SJCRH30 (cell line): ENCODE measurements at regions not wholly inside any gene's neighbourhood (a gene's known extent, or its start where the extent isn't known, plus 50 kb on each side); places are given as distances from the start of the nearest gene placed in this dataset.
A peak's percentile ranks its signal among the peaks of the same experiment; 100 is the strongest.

Experiments
- DNase-seq, 2 experiments: peaks; one replicate each; pipeline ENCODE4 v3.0.0-alpha.2; 2015 to 2020
- H3K27ac ChIP-seq: fragments of 250-450 bp; sonication (Bioruptor Pico); 2 replicates; pipeline ENCODE4 v1.5.1; 2020; ENCODE audit warnings: mild to moderate bottlenecking, moderate library complexity
- H3K27me3 ChIP-seq: fragments of 250-450 bp; sonication (Bioruptor Pico); 2 replicates; pipeline ENCODE4 v1.5.1; 2020; ENCODE audit warnings: mild to moderate bottlenecking, moderate library complexity
- H3K36me3 ChIP-seq: fragments of 250-450 bp; sonication (Bioruptor Pico); 2 replicates; pipeline ENCODE4 v1.5.1; 2020; ENCODE audit warnings: mild to moderate bottlenecking, moderate library complexity
- H3K4me1 ChIP-seq: fragments of 250-450 bp; sonication (Bioruptor Pico); 2 replicates; pipeline ENCODE4 v1.5.1; 2020; ENCODE audit warnings: mild to moderate bottlenecking, moderate library complexity
- H3K4me3 ChIP-seq: fragments of 250-450 bp; sonication (Bioruptor Pico); 2 replicates; pipeline ENCODE4 v1.5.1; 2020; ENCODE audit warnings: mild to moderate bottlenecking, moderate library complexity
- H3K9me3 ChIP-seq: fragments of 250-450 bp; sonication (Bioruptor Pico); replicated peaks from 2 replicates; pipeline ENCODE4 v1.5.1; 2020; ENCODE audit warnings: mild to moderate bottlenecking, moderate library complexity

DNA sequence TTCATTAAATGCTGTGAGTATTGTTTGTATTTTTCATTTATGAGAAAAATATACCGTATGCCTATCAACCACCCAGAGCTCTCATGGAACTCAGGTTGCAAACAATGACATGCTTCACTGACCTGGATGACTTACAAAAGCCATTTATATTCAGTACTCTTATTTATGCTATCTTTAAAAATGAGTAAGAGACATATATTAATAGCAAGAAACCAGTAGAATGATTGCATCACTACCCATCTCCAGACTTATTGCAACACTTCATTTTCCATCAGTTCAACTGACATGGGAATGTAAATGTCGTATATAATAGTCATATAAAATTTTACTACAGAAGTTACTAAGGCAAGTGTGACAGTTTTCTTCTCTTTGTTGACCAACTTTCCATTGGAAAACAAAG, 69.1 kb downstream of the OTP start:
- no peak for DNase-seq
- Histone ChIP-seq H3K4me1 (peaks cover 24% of the 10 kb centered on the region), H3K27ac (no peak overlapping the region), H3K9me3 (no peaks in the 10 kb centered on the region), H3K4me3 (no peak overlapping the region), H3K27me3 (no peaks in the 10 kb centered on the region), H3K36me3 (no peaks in the 10 kb centered on the region)

DNA sequence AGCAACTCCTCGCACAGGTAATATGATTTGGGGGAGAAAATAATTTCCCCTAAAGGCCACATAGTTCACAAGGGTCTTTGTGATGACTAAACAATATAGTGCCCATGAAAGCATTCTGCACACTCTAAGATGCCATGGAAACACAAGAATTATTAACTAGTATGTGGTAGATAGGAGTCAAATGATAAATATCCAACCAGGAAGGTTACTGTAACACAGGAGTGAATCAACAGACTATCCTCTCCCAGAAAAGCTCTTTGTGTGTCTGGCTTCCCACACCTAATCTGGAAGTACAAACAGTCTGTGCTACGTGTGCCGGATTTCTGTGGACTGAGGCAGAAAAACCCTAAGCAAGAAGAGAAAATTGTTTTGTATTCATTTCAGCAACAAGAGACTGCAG, 70.0 kb downstream of the OTP start:
- Histone ChIP-seq H3K4me3 (no peak overlapping the region), H3K4me1 (peaks cover 24% of the 10 kb centered on the region), H3K9me3 (no peaks in the 10 kb centered on the region), H3K36me3 (no peaks in the 10 kb centered on the region), H3K27ac (peak overlapping the region; percentile 18; the same call in 1 of the 2 replicates), H3K27me3 (no peaks in the 10 kb centered on the region)
- DNase-seq = no peak

DNA sequence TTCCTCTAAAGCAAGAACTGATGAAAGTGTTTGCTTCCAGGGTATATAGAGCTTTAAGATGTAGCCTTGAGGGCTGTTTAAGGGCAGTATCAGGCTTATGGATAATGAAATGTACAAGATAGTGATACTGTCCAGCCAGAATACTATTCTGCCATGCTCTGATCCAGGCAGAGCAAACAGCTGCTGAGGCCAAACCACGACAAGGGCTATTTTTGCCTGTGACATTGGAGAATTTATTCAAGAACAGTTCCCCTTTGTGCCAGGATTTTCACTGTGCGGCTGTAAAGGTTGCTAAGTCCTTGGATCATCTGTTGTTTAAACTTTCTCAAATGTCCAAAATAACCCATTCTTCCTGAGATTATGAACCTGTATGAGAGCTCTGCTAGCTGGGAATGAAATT, 70.4 kb downstream of the OTP start:
- no peaks in the 10 kb centered on the region for H3K9me3 ChIP-seq
- H3K27ac ChIP-seq = peak overlapping the region; percentile 18; the same call in 1 of the 2 replicates
- H3K27me3 ChIP-seq = no peaks in the 10 kb centered on the region
- no peaks in the 10 kb centered on the region for H3K36me3 ChIP-seq
- H3K4me1 ChIP-seq = peaks cover 24% of the 10 kb centered on the region
- peak; percentile 69 to 89 for DNase-seq
- no peak overlapping the region for H3K4me3 ChIP-seq

DNA sequence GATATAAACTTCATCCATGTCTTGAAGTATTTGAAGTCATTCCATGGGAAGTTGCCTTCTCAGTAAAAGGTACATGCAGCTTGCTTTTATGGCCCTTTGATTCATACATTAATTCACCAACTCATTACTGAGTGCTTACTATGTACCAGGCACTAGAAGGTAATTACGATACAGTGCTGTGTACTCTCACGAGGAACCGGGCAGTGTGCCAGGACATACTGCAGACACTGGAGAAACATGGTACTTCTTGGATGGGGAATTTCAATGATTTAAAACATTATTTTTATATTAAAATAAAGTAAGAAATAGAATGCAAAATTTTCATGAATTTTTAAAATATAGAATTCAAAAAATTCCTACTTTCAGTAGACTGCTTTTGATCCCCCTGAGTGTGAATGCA, 71.4 kb upstream of the WDR41 start:
- Histone ChIP-seq H3K4me3 (no peak overlapping the region), H3K4me1 (peaks cover 44% of the 10 kb centered on the region), H3K27me3 (no peaks in the 10 kb centered on the region), H3K9me3 (no peaks in the 10 kb centered on the region), H3K27ac (no peak overlapping the region), H3K36me3 (no peaks in the 10 kb centered on the region)
- no peak for DNase-seq

DNA sequence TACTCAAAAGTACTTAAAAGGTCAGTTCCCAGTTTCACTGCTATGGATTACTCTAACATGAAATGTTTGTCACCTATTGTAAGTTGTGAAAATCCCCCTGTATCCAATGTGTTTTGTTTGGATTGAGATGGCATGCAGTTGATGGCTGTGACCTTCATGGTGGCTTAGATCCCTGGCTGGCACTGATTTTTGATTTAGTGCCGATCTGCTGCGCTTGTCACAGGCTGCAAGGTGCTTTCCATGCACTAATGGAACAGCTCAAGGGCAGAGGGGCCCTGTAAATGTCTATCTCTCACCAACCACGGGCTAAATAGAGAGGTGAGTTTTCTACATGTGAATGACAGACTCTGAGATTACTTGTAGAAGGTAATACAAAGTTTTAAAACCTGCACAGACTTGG, 69.8 kb upstream of the WDR41 start:
- Histone ChIP-seq H3K4me3 (no peak overlapping the region), H3K9me3 (no peaks in the 10 kb centered on the region), H3K27me3 (no peaks in the 10 kb centered on the region), H3K36me3 (no peaks in the 10 kb centered on the region), H3K4me1 (peaks cover 36% of the 10 kb centered on the region), H3K27ac (peak overlapping the region; percentile 7; the same call in 1 of the 2 replicates)
- peak; percentile 36 to 67 for DNase-seq

DNA sequence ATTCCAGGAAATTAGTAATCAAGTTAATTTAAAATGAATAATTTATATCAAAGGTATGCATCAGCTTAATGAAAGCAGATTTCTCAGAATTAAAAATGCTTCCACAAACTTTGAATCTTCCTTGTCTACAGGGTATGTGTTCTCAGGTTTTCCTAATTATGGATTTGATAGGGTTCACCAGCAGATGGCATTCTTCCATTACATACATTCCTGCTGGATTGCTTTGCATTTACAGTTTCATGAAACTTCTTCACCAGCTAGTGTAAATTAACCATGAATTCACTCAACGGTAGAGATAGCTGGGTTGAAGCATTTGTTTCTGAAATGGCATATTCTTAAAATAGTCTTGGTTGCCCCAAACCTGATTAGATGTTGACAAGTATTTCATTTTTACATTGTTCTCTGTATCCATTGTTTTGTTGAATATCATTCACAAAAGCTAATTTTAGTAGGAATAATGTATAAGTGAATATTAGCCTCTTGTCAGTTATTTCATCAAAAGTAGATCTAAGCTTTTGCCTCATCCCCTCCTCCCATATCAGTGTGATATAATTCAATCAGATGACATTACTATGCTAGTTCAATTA, 68.7 kb upstream of the WDR41 start:
- Histone ChIP-seq H3K27me3 (no peaks in the 10 kb centered on the region), H3K4me3 (no peak overlapping the region), H3K9me3 (no peaks in the 10 kb centered on the region), H3K27ac (no peak overlapping the region; the same call in 1 of the 2 replicates), H3K36me3 (no peaks in the 10 kb centered on the region), H3K4me1 (peaks cover 26% of the 10 kb centered on the region)
- peak; percentile 45 to 90 for DNase-seq

DNA sequence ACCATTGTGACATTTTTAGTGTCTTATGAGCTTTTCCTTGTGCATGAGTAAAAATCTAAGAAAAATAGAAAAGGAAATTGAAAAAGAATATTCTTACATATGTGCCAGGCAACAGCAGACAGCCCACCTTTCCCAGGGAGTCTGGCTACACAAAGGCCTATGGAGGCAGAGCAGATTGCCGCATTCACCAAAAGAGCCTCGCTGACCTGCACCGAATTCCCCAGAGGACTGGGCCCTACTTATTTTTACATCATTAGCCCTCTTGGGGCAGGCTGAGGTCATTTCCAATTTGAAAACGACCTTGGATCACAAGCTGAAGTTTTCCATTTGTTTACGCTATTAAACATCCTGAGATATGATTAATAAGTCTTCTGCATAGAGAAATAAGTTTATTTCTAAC, 66.2 kb upstream of the WDR41 start:
- DNase-seq = no peak
- H3K36me3 ChIP-seq = no peaks in the 10 kb centered on the region
- H3K4me1 ChIP-seq = peaks cover 20% of the 10 kb centered on the region
- no peak overlapping the region for H3K4me3 ChIP-seq
- no peaks in the 10 kb centered on the region for H3K9me3 ChIP-seq
- no peaks in the 10 kb centered on the region for H3K27me3 ChIP-seq
- H3K27ac ChIP-seq = no peak overlapping the region

DNA sequence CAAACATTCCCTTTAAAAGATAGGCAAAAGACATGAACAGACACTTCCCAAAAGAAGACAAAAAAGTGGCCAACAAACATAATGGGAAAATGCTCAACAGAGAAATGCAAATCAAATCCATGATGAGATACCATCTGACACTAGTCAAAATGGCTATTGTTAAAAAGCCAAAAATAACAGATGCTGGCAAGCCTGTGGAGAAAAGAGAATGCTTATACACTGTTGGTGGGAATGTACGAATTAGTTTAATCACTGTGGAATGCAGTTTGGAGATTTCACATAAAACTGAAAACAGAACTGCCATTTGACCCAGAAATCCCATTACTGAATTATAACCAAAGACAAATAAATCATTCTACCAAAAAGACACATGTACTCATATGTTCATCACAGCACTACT, 58.3 kb upstream of the WDR41 start:
- H3K27ac ChIP-seq = no peak overlapping the region
- no peaks in the 10 kb centered on the region for H3K36me3 ChIP-seq
- no peak for DNase-seq

DNA sequence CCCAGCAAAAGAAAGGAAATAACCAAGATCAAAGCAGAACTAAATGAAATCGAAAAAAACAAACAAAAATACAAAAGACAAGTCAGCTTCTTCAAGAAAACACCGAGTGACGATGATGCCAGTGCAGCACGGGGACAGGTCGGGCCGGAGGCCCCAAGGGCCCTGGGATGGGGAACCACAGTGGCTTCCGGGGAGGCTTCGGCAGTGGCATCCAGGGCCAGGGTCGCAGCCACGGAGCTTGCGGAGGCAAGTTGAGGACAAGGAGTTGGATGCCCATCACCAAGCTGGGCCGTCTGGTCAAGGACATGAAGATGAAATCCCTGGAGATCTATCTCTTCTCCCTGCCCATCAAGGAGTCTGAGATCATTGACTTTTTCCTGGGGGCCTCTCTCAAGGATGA, 53.2 kb upstream of the WDR41 start:
- Histone ChIP-seq H3K9me3 (no peaks in the 10 kb centered on the region), H3K4me1 (no peaks in the 10 kb centered on the region), H3K36me3 (no peaks in the 10 kb centered on the region), H3K27ac (no peak overlapping the region), H3K27me3 (no peaks in the 10 kb centered on the region), H3K4me3 (no peak overlapping the region)
- no peak for DNase-seq

More for the DNA sequence above, 58.3 kb upstream of the WDR41 start:
- no peaks in the 10 kb centered on the region for H3K4me1 ChIP-seq
- H3K4me3 ChIP-seq = no peak overlapping the region
- no peaks in the 10 kb centered on the region for H3K9me3 ChIP-seq
- no peaks in the 10 kb centered on the region for H3K27me3 ChIP-seq
